ENCODE measurements at regions not wholly inside any gene's neighbourhood (a gene's known extent, or its start where the extent isn't known, plus 50 kb on each side); places are given as distances from the start of the nearest gene placed in this dataset.

GRCh38 chr7:92988051-92988450 is 129.7 kb downstream of the SAMD9 start:
- POLR2A ChIA-PET, result no interaction called here
- Mint-ChIP-seq H3K4me3 (no peak overlapping the region), H3K27ac (no peak overlapping the region), H3K9me3 (ENCODE audit: insufficient read depth) (no peaks in the 10 kb centered on the region), H3K27me3 (peaks cover 15% of the 10 kb centered on the region), H3K4me1 (no peaks in the 10 kb centered on the region)
- no peak overlapping the region for H3K27ac ChIP-seq (ENCODE audit: low read length in 2 of 2)
- CTCF ChIA-PET, result no interaction called here
- no peak overlapping the region for H2AFZ ChIP-seq (ENCODE audit: insufficient read depth, low read depth, low read length, poor library complexity, severe bottlenecking)
- no peak overlapping the region for H3K4me2 ChIP-seq (replicated peaks; ENCODE audit: low read depth, low read length, poor library complexity, severe bottlenecking)
- H3K9ac ChIP-seq (ENCODE audit: low read length), result no peak overlapping the region
- H3K9me3 ChIP-seq (ENCODE audit: control extremely low read depth in 1 of 3, control insufficient read depth in 2 of 3, insufficient read depth in 1 of 3, low read length in 2 of 3), result no peaks in the 10 kb centered on the region
- no peak overlapping the region for H3K4me3 ChIP-seq (ENCODE audit: control extremely low read depth in 1 of 5, extremely low read depth in 1 of 5, insufficient read depth in 1 of 5, low read depth in 2 of 5, low read length in 4 of 5)
- intact Hi-C loops (cut with micrococcal nuclease), result no loop called here
- TF ChIP-seq CTCF (IDR thresholded peaks at IDR 0.05) (no peak), EZH2 (IDR thresholded peaks at IDR 0.05; ENCODE audit: borderline replicate concordance, insufficient read depth, low read depth, low read length, poor library complexity, severe bottlenecking) (no peak)
- H3K79me2 ChIP-seq (ENCODE audit: control insufficient read depth, insufficient read depth, low read length), result no peaks in the 10 kb centered on the region
- DNase-seq (no peak), ATAC-seq (ENCODE audit: low read depth) (no peak)
- no peaks in the 10 kb centered on the region for H3K4me1 ChIP-seq (ENCODE audit: control insufficient read depth in 2 of 2, insufficient read depth in 2 of 2, low read length in 2 of 2)
- no peaks in the 10 kb centered on the region for H4K20me1 ChIP-seq (ENCODE audit: control insufficient read depth, insufficient read depth, low read length, poor library complexity, severe bottlenecking)
- H3K27me3 ChIP-seq (replicated peaks in 1 of 4; ENCODE audit: control extremely low read depth in 1 of 4, control insufficient read depth in 3 of 4, insufficient read depth in 4 of 4, low read length in 3 of 4), result no peaks in the 10 kb centered on the region
- no peaks in the 10 kb centered on the region for H3K36me3 ChIP-seq (replicated peaks in 1 of 2; ENCODE audit: control extremely low read depth in 1 of 2, control insufficient read depth in 1 of 2, extremely low read depth in 1 of 2, insufficient read depth in 2 of 2, low read length in 1 of 2)

- TF ChIP-seq CTCF (IDR thresholded peaks at IDR 0.05) (no peak), EZH2 (IDR thresholded peaks at IDR 0.05; ENCODE audit: borderline replicate concordance, insufficient read depth, low read depth, low read length, poor library complexity, severe bottlenecking) (no peak)
- Histone ChIP-seq H3K4me2 (replicated peaks; ENCODE audit: low read depth, low read length, poor library complexity, severe bottlenecking) (no peak overlapping the region), H3K27me3 (replicated peaks in 1 of 4; ENCODE audit: control extremely low read depth in 1 of 4, control insufficient read depth in 3 of 4, insufficient read depth in 4 of 4, low read length in 3 of 4) (no peaks in the 10 kb centered on the region), H3K36me3 (replicated peaks in 1 of 2; ENCODE audit: control extremely low read depth in 1 of 2, control insufficient read depth in 1 of 2, extremely low read depth in 1 of 2, insufficient read depth in 2 of 2, low read length in 1 of 2) (no peaks in the 10 kb centered on the region), H3K4me1 (ENCODE audit: control insufficient read depth in 2 of 2, insufficient read depth in 2 of 2, low read length in 2 of 2) (no peaks in the 10 kb centered on the region), H2AFZ (ENCODE audit: insufficient read depth, low read depth, low read length, poor library complexity, severe bottlenecking) (no peak overlapping the region), H4K20me1 (ENCODE audit: control insufficient read depth, insufficient read depth, low read length, poor library complexity, severe bottlenecking) (no peaks in the 10 kb centered on the region), H3K9me3 (ENCODE audit: control extremely low read depth in 1 of 3, control insufficient read depth in 2 of 3, insufficient read depth in 1 of 3, low read length in 2 of 3) (no peaks in the 10 kb centered on the region), H3K9ac (ENCODE audit: low read length) (no peak overlapping the region), H3K79me2 (ENCODE audit: control insufficient read depth, insufficient read depth, low read length) (no peaks in the 10 kb centered on the region), H3K27ac (ENCODE audit: low read length in 2 of 2) (no peak overlapping the region), H3K4me3 (ENCODE audit: control extremely low read depth in 1 of 5, extremely low read depth in 1 of 5, insufficient read depth in 1 of 5, low read depth in 2 of 5, low read length in 4 of 5) (no peak overlapping the region)
- ATAC-seq (ENCODE audit: low read depth) (no peak), DNase-seq (no peak)
- no peak overlapping the region for H3K27ac Mint-ChIP-seq
- no peaks in the 10 kb centered on the region for H3K9me3 Mint-ChIP-seq (ENCODE audit: insufficient read depth)
- WGBS (ENCODE audit: insufficient coverage), result no CpG with 5 or more reads among the region's 3 CpGs
- POLR2A ChIA-PET, result no interaction called here
- no peaks in the 10 kb centered on the region for H3K4me1 Mint-ChIP-seq
- intact Hi-C loops (cut with micrococcal nuclease), result no loop called here
- H3K4me3 Mint-ChIP-seq, result no peak overlapping the region
- CTCF ChIA-PET, result no interaction called here
- H3K27me3 Mint-ChIP-seq, result peaks cover 15% of the 10 kb centered on the region
Observed at GRCh38 chr7:92987538-92987937, 130.2 kb downstream of the SAMD9 start.

All from B cell (primary cell).